Ovary (tissue), 3 donors: ENCODE measurements at regions not wholly inside any gene's neighbourhood (a gene's known extent, or its start where the extent isn't known, plus 50 kb on each side); places are given as distances from the start of the nearest gene placed in this dataset.

Experiments used
- CTCF ChIP-seq, 3 donors: fragments of 450-650 bp in 2 of 3; fragments of 200-600 bp in 1 of 3; IDR thresholded peaks; one replicate each; pipeline versions ENCODE4 v1.5.1 to v1.8.0; 2016 to 2022; ENCODE audit warnings: antibody characterized with exemption in 3 of 3, mild to moderate bottlenecking in 1 of 3
- EP300 ChIP-seq: sonication (generic); formaldehyde crosslinking; IDR thresholded peaks from one replicate; pipeline ENCODE4 v1.6.1; 2017; ENCODE audit warnings: antibody characterized with exemption
- POLR2A ChIP-seq: fragments of 450-650 bp; IDR thresholded peaks from one replicate; pipeline ENCODE4 v1.6.1; 2017; ENCODE audit warnings: antibody characterized with exemption, mild to moderate bottlenecking, moderate library complexity
- donor health status: DM: no; HTN: no; CAD: no.

DNA sequence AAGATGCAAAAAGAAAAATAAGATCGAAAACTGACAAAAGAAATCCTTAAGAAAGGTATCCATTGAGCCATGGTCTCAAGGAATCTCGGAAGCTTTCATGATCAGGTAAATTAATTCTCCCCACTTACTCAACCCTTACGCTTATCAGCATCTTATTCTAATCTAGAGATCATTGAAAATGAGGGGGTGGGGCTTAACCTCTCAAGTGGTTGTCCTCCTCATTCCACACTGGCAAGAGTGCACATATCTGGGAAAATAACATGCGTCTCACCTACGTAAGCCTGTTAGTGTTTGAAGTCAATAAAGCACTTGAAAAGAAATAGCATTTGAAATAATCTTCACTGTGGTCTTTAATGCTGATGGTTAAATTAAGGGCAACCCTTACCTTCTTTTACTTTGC lies 82.5 kb upstream of the NEUROD1 start:
- no peak for TF ChIP-seq CTCF (IDR thresholded peaks at IDR 0.05)
- TF ChIP-seq POLR2A: no peak
- TF ChIP-seq EP300: no peak
